ENCODE measurements at regions not wholly inside any gene's neighbourhood (a gene's known extent, or its start where the extent isn't known, plus 50 kb on each side); places are given as distances from the start of the nearest gene placed in this dataset.
"Not testable (repeated sequence)": the region's sequence is repeated elsewhere in the genome, so short reads cannot be mapped to it uniquely, and the experiment has no call there.

GRCh38 chr12:66775871-66776270 lies 97.0 kb upstream of the GRIP1 start:
- no peak for DNase-seq (ENCODE audit: low spot score)

- DNase-seq (ENCODE audit: low spot score): no peak
Measured at GRCh38 chr12:66776974-66777373, 98.1 kb upstream of the GRIP1 start.

- no peak for DNase-seq (ENCODE audit: low spot score)
Measured at GRCh38 chr12:66779466-66779865, 100.6 kb upstream of the GRIP1 start.

GRCh38 chr12:66786531-66787308 lies 107.8 kb upstream of the GRIP1 start:
- DNase-seq (ENCODE audit: low spot score): no peak

GRCh38 chr12:66799551-66799950 lies 120.7 kb upstream of the GRIP1 start:
- no peak for DNase-seq (ENCODE audit: low spot score)

- DNase-seq (ENCODE audit: low spot score): no peak
Measured at GRCh38 chr12:66800046-66800445, 121.2 kb upstream of the GRIP1 start.

- no peak for DNase-seq (ENCODE audit: low spot score)
Measured at GRCh38 chr12:66803930-66804329, 125.1 kb upstream of the GRIP1 start.

- DNase-seq (ENCODE audit: low spot score): no peak
Measured at GRCh38 chr12:66804563-66804974, 125.7 kb upstream of the GRIP1 start.

- DNase-seq (ENCODE audit: low spot score): no peak
Measured at GRCh38 chr12:66808606-66809005, 129.7 kb upstream of the GRIP1 start.

- no peak for DNase-seq (ENCODE audit: low spot score)
Measured at GRCh38 chr12:66813137-66813892, 134.4 kb upstream of the GRIP1 start.

- no peak for DNase-seq (ENCODE audit: low spot score)
Measured at GRCh38 chr12:66819587-66819986, 140.7 kb upstream of the GRIP1 start.

GRCh38 chr12:66822961-66823360 lies 144.1 kb upstream of the GRIP1 start:
- no peak for DNase-seq (ENCODE audit: low spot score)

- DNase-seq (ENCODE audit: low spot score): no peak
Measured at GRCh38 chr12:66823857-66824570, 145.1 kb upstream of the GRIP1 start.

- DNase-seq (ENCODE audit: low spot score): not testable (repeated sequence)
Measured at GRCh38 chr12:66825921-66826320, 147.0 kb upstream of the GRIP1 start.

- no peak for DNase-seq (ENCODE audit: low spot score)
Measured at GRCh38 chr12:66829660-66830325, 150.9 kb upstream of the GRIP1 start.

- DNase-seq (ENCODE audit: low spot score): no peak
Measured at GRCh38 chr12:66831495-66831894, 152.6 kb upstream of the GRIP1 start.

- DNase-seq (ENCODE audit: low spot score): no peak
Measured at GRCh38 chr12:66832997-66833396, 154.1 kb upstream of the GRIP1 start.

- no peak for DNase-seq (ENCODE audit: low spot score)
Measured at GRCh38 chr12:66836623-66837310, 157.9 kb upstream of the GRIP1 start.

GRCh38 chr12:66837311-66837627 lies 158.4 kb upstream of the GRIP1 start:
- DNase-seq (ENCODE audit: low spot score): no peak

- DNase-seq (ENCODE audit: low spot score): no peak
Measured at GRCh38 chr12:66838366-66838765, 159.5 kb upstream of the GRIP1 start.

GRCh38 chr12:66848967-66849366 lies 170.1 kb upstream of the GRIP1 start:
- no peak for DNase-seq (ENCODE audit: low spot score)

GRCh38 chr12:66851134-66851533 lies 172.3 kb upstream of the GRIP1 start:
- no peak for DNase-seq (ENCODE audit: low spot score)

Data from AG08395 (cell line).